GM19372 (cell line): ENCODE measurements at regions not wholly inside any gene's neighbourhood (a gene's known extent, or its start where the extent isn't known, plus 50 kb on each side); places are given as distances from the start of the nearest gene placed in this dataset.

Experiments used
- ATAC-seq: cut with Tn5 transposase; IDR thresholded peaks from one replicate; pipeline ENCODE4 v1.9.1; 2021; ENCODE audit warnings: mild to moderate bottlenecking, low read depth, moderate library complexity; ENCODE audit not compliant: unreplicated experiment

DNA sequence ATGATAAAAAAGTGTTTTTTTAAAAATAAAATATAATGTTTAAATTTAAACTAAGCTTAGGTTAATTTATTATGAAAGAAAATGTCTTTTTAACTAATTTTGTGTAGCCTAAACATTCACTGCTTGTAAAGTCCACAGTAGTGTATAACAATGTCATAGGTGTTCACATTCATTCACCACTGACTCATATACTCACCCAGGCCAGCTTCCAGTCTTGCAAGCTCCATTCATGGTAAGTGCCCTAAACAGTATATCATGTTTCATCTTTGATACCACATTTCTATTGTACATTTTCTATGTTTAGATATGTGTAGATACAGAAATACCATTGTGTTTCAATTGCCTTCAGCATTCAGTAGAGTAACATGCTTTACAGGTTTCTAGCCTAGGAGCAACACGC, 530.3 kb downstream of the EPHA5 start:
- ATAC-seq = no peak

DNA sequence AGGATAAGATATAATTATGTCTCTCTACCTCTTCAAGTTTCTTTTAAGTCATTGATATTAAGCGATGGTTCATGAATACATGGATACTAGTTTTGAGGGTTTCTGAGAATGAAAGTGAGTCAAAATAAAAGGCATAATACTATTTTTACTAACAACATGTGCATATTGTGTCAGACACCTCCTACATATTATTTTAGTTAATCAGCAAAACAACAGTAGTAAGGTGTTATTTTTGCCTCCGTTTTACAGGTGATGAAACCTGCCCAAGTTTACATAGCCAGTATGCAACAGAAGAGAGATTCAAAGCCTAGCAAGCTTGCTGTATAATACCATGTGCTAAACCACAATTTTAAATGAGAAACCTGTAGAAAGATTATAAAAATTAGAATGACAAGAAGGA, 544.1 kb downstream of the EPHA5 start:
- no peak for ATAC-seq

DNA sequence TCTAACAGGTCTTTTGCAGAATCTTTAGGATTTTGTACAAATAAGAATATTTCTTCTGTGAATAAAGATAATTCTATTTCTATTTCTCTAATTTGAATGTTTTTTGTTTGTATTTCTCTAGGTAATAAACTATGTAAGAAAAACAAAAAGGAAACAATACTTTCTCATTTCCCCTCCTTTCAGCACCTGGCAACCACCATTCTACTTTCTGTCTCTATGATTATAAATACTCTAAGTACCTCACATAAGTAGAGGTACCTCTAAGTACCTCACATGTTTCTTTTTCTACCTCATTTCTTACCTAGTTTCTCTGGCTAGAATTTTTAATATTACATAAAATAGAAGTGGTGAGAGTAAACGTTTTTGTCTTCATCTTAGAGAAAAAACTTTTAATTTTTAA, 550.0 kb downstream of the EPHA5 start:
- ATAC-seq = no peak

DNA sequence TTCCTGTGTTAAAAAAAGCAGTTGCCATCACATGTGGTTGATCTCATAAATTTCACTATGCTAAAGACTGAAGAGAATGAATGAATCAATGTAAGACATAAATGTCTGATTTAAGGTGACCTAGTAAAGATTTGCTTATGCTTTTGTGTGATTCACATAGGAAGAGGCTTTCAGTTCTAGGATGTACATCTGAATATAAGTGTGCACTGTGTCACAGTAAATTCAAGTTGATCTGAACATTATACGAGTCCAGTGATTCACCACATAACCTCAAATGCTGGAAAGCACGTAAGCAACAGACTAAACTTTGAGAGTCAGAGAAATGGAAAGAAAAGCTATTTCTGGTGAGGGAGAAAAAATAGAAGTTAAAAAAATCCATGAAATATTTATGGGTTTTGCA, 567.9 kb downstream of the EPHA5 start:
- no peak for ATAC-seq

DNA sequence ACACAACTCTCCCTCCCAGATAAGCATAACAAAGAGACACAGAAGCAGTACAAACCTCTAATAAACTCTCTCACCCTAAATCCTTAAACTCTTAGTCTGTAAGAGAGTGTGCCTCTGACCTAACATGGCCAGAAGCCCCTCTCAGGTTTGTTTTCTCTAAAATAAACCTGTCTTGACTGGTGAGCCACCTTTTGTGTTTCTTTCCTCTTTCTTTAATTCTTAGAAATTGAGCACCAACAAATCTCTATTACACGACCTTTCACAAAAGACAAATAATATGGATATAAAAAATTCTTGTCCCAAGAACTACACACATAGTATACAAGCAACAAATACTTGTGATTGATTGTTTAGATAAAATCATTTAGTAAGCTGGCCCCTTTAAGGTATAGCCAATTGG, 573.7 kb downstream of the EPHA5 start:
- ATAC-seq = no peak

DNA sequence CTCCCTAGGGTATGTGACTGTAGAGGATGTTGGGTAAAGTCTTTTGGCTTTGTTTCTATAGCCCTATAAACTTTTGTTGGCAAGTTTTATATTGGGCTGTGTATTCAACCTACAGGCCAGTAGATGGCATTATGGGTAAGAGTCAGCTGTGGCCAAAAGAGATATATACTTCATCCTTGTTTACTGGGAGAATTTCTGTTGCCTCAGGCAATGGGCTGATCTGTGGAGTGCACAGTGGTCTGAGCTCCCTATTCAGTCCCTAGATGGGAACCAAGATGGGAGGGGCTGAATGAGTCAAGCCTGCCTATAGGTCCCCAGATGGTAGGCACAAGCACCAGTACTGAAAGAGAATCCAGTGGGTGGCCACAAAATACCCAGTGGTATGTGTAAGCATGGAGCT, 580.6 kb downstream of the EPHA5 start:
- no peak for ATAC-seq

DNA sequence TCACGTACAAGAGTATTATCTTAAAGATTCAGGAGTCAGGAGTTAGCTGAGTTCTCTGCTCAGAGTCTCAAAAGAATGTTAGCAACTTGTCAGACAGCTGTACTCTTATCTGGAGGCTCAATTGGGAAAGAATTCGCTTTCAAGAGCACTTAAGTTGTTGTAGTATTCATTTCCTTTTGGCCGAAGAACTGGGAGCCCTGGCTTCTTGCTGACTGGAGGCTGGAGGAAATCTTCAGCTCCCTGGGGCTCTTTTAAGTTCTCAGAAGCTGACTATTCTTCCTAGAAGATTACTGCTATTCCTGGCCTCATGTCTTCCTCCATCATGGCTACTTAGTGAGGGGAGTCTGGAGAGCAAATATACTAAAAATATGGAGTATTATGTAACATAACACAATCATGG, 587.2 kb downstream of the EPHA5 start:
- no peak for ATAC-seq

DNA sequence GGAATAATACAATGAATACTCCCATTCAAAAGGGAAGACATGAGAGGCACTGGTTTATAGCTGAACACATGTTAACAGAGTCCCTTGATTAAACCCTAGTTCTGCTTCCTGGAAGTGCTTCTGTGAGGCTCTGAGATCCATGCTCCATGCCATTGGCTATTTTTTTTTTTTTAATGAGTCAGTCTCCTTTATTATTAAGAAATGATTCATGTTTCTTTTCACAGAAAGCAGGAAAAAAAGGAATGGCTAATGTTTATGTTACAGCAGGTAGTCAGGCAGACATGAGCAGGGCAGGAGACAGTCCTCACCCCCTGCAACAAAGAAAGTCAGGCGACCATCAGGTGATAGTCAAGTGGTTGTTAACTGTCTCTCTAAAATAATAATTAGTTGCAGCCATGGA, 598.7 kb downstream of the EPHA5 start:
- ATAC-seq = no peak

DNA sequence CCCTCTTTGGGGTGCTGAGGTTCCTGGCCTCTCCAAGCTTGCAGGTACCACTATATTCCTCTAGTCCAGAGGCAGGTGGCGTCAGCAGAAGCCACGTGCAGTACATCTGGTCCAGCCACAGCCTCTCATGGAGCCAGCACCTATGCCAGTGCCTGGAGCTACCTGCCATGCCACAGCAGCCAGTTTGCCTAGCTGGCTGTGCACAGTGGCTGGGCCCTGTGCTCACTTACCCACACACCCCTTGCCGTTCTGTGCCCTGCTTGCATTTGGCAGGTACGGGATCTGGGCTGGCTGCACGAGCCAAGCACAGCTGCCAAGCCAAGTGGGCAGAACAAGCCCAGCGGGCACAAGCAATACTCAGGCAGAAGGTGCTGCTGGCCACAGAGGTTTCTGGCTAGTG, 601.1 kb downstream of the EPHA5 start:
- ATAC-seq = no peak

DNA sequence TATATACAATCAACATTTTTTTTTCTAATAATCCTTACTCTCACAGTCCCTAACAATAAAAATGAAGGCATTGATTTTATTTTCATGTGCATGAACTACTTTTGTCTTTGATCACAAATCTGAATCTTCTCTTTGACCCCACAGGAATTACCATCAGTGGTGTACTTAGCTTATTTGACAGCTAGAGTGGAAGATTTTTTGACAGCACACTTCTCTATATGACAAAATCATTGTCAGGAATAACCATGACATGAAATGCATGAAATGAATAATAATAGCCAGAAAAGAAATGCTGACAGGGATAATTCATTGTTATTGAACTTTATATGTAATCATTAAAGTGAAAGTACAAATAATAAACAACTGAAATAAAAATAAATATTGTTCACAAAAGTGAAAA, 604.2 kb downstream of the EPHA5 start:
- ATAC-seq = no peak

DNA sequence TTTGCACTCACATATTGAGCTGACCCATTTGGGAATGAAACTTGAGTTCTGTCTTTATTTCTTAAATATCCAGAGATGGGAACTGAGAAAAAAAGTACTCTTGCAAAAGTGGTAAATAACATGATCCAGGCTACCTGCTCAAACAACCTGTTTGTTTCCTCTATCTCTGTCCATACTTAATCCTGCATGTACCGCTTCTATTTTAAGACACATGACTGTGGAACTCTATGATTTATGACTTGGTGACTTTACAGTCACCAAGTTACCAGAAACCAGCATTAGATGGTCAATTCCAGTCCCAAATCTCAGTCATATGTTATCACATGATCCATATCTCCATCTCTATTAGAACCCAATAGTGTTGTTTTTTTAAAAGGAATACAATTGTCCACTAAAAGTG, 606.7 kb downstream of the EPHA5 start:
- no peak for ATAC-seq

DNA sequence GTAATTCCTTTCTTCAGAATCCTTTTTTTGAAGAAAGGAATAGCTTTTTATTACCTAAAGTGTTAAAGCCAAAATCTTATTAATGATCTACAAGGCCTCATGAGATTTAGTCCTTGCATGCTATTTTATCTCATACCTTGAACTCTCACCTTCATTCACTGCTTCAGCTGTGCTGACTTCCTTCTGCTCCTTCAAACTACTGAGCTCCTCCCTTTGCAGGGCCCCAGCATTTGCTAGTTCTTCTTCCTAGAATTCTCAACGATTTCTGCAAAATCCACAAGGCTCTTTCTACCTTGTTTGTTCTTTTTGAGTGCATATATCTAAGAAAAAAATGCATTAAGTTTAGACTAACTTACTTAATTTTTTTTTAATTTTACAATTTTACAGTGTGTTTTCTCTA, 619.5 kb downstream of the EPHA5 start:
- no peak for ATAC-seq

DNA sequence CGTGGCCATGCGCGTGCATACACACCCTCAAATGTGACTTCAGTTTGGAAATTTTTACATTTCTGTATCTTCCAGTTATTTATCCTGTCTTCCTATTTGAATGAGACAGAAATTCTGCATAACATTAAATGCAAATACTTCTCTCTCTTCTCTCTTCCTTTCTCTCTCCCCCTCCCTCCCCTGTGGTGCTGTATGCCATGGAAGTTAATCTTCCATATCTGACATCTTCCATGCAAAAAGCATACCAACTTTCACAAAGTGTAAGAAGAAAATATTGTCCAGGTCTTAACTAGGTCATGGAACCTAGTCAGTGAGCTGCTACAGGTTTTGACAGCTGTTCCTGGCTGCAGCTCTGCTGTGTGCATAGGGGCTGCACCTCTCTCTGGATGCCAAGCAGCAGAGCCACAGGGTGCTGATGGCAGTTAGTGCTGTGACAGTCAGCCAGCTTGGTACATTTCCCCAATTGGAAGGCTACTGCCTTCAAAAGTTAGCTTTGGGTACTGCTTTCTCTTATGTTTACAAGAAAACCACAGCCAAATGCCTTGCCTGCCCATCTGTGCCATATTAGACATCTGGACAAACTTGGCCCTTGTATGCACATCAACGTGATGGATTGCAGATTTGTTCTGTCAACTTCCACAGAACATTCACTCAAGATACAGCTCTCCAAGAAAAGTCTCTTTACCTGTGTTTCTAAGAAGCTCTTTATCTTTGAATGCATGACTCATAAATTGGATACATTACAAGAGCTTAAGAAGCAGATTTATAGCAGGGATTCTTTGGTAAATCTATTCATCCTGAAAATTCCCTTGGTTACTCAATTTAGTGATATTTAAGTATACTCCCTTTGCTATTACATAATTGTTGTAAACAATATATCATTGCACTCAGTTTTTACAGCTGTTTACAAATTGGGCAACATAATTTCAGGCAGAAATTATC, 623.8 kb downstream of the EPHA5 start:
- no peak for ATAC-seq

DNA sequence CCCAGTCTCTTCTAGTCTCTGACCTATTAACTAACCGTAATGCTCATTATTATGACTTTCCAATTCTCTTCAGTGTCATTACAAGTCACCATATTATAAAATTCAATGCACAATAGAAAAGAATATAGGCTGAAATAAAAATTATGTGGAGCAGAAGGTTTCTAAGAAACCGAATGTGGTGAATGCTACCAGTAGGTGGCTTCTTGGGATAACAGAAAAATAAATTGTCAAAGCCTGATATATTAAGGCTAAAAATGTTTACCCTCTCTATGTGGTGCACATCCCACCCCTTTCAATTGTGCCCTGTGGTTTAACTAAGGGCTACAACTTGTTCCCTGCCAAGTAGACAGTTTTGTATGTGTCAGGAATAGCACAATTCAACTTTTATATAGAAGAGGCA, 624.6 kb upstream of the TECRL start:
- ATAC-seq = no peak

DNA sequence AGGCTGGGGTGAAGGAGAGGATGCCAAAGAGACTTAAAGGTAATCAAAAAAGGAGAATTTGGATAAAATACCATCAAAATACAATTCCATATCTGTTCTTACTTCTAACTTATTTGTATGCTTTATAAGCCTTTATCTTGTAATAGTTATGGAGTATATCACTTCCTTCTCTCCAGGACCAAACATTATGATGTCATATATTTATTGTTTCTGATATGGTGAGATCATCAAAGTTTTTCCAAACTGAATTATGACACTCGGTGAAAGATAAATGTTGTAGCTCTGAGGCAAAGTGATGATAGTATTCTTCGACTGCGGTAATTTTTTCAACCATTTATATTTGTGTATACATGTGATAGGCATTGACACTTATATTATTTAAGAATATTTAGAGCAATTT, 619.3 kb upstream of the TECRL start:
- no peak for ATAC-seq

DNA sequence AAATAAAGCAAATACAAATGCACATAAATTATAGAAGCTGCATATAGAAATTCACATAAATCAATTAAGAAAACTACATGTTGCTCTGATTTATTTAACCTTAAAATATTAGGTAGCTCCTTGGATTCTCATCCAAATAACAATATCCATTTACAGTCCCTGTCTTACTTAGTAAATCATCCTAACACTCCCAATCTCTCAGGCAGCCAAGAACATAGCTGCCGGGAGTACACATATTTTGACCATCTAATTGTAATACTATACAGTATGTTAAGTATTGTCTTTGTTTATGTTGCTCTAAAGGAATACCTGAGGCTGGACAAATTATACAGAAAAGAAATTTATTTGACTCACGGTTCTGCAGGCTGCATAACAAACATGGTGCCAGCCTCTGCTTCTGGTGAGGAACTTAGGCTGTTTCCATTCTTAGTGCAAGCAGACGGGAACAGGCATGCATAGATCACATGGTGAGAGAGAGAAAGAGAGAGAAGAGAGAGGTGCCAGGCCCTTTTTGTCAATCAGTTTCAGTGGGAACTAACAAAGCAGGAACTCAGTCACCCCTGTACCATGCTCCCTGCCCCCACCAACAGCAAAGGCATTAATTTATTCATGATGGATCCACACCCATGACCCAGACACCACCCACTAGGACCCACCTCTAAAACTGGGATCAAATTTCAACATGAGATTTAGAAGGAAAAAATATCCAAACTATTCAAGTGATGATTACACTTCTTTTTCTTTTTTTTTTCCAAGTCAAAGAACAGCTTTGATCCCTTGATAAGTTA, 614.8 kb upstream of the TECRL start:
- no peak for ATAC-seq

DNA sequence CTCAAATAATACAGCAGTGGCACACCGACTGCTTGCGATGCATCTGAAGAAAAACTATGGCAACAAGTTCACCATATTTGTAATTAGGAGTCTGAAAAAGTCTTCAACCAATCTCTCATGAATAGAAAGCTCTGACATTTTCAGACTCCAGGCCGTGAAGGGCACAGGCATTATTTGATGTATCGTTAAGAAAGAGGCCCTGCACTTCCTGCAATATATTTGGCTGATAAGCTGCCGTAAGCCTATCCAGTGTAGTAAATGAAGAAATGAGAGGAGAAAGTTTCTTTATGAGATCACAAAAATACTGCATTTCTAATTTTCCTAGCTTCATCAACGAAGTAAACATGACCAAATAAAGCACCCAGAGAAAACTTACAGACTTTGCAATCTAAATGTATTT, 613.8 kb upstream of the TECRL start:
- ATAC-seq = no peak

DNA sequence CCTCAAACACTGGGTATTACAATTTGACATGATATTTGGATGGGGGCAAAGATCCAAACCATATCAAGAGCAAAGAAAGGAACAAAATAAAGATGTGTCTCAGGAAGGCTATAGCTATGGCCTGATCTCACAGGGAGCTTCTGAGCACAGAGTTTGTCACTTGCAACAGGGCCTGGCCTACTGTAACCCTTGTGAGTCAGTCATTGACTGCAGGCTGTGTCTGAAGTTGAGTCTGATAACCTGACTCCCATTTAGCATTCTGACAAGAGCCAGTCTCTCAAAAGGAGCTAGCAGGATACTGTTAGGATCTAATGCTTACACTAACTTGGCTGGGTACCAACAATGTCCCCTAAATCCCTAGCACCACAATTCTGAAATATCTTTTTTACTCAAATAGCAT, 612.5 kb upstream of the TECRL start:
- no peak for ATAC-seq

DNA sequence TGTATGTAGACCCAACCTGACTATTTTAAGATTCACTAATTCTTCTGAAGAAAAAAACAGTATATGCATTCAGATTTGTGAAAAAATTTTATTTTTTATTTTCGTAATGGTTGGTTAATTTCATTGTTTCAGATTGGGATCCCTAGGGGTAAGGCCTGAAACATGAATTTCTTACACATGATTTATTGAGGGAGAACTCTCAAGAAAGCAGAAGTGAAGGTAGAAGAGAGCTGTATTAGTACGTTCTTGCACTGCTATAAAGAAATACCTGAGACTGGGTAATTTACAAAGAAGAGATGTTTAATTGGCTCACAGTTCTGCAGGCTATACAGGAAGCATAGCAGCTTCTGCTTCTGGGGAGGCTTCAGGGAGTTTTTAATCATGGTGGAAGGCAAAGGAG, 611.9 kb upstream of the TECRL start:
- no peak for ATAC-seq

DNA sequence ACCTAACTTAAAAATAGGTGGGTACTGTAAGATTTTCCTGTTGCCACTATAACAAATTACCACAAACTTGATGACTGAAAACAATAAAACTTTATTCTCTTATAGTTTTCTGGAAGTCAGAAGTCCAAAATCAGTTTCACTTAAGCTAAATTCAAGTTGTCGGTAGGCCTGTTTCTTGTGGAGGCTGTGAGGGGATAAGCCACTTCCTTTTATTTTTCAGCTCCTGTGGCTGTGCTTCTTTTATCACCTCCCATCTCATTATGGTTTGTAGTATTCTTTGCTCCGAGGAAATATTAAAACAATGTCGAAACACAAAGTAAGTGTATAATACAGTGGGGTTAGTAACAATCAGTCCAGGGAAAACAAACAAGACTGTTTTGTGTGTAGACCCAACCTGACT, 610.5 kb upstream of the TECRL start:
- ATAC-seq = no peak

DNA sequence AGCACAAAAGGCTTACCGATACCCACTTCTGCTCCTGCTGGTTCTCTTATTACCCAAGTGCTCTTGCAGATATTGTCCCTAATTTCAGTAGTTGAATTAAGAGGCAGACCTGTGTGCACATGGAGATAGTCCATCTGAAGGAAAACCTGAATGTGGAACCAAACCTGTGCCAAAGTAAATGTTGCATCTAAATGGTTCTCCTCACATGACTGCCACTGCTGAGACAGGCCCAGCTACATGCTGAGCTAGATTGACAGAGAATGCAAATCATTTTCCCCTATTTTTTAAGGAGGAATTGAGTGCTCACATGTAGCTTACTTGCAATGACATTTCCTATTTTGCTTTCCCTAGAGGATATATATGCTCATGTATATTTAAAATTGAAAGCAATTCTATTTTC, 609.1 kb upstream of the TECRL start:
- ATAC-seq = no peak

DNA sequence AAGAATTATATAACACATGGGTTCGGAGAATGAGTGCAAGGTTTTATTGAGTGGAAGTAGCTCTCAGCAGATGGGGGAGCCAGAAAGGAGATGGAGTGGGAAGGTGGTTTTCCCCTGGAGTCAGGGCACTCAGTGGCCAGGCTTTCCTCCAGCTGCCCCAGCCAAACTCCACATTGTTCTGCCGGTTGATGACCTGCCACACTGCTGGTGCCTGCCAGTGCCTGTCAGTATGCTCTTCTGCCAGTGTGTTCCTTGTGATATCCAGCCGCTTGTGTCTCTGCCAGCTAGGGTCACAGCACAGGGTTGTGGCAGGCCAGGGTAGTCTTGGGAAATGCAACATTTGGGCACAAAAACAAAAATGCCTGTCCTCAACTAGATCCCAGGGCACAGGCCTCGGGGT, 604.8 kb upstream of the TECRL start:
- no peak for ATAC-seq
